Fibroblast of upper back skin (primary cell): ENCODE measurements at regions not wholly inside any gene's neighbourhood (a gene's known extent, or its start where the extent isn't known, plus 50 kb on each side); places are given as distances from the start of the nearest gene placed in this dataset.

Experiments used
- DNase-seq: peaks from one replicate; pipeline ENCODE4 v3.0.0-alpha.2; 2013

DNA sequence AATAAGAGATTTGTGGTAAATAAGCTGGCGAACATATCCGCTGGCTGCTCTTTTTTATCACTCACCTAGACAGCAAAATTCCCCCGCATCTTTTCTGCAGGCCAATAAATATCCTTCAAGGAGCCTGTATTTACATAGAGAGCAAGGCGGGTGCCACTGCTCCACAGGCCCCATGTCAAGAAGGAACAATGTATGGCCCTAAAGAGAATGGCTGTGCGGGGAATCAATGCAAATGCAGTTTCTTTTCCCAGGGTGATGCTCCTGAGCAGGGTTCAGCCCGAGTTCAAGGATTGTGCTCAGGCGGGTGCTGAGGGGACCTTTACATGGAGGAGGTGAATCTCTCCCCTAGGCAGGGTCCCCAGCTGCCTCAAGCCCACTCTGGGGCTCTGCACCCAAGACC is 494.2 kb upstream of the ZMIZ1 start:
- no peak for DNase-seq

DNA sequence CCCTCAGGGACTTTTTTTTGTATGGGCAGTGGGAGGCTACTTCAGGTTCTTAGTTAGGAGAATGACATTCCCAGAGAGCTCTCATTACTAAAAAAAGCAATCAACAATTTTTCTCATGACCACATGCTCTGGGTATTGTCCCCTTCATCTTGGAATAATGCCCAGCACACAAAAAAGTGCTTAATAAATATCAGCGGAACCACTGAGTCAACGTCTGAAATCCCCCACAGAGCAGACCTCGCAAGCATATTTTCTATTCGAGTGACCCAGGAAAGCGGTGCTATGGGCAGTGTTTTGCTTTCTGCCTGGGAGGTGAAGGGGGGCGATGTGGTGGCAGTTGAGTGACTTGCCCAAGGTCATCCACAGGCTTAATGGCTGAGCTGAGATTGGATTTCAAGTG is 493.4 kb upstream of the ZMIZ1 start:
- no peak for DNase-seq

- no peak for DNase-seq
Observed at GRCh38 chr10:78576276-78576675, 492.5 kb upstream of the ZMIZ1 start.

DNA sequence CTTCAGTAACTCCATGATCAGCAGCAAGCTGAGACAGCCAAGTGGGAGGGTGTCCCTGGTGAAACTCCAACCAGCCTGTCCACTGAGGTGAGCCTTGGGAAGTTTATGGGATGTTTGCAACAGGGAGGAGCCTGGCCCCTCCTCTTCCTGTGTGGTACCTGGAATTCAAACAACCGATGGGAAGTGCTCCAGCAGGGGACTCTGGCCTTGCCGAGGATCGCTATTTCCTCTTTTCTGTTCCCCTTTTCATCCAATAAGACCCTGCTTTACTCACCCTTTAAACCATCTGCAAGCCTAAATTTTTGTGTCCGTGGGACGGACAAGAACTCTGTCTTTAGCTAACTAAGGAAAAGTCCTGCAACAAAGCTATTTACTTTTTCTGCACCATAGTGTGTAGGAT is 491.1 kb upstream of the ZMIZ1 start:
- no peak for DNase-seq

DNA sequence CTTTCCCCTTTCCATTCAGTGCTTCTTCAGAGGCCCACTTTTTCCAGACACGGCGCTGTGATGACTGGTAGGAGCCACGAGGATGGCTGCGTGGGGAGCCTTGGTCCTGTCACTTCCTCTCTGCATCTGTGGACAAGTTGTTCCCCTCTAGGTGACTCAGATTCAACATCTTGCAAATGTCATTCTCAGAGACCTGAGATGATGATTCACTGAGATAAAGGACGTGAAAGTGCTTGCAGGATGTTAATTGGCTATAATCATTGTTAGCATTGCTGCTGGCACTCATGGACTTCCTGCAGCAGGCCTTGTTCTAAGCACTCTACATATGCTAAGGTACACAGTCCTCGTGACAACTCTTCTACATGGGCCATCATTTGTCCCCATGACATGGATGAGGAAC is 489.8 kb upstream of the ZMIZ1 start:
- no peak for DNase-seq

DNA sequence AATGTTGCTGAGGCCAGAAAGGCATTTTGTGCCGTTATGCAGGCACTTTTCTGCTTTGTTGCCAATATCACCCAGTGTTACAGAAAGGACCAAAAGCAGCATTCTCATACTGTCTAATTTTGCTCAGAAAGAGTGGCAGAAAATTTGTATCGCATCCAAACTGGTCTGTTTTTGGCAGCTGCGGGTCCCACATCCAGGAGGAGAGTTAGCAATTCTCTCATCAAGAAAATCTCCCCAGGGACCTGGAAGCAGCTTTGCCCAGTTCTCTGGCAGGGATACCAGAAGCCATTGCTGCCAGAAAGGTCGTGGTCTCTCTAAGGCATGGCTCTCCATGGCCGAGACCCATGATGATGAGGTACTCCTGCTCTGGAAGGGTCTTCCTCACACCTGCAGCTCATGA is 489.2 kb upstream of the ZMIZ1 start:
- no peak for DNase-seq

DNA sequence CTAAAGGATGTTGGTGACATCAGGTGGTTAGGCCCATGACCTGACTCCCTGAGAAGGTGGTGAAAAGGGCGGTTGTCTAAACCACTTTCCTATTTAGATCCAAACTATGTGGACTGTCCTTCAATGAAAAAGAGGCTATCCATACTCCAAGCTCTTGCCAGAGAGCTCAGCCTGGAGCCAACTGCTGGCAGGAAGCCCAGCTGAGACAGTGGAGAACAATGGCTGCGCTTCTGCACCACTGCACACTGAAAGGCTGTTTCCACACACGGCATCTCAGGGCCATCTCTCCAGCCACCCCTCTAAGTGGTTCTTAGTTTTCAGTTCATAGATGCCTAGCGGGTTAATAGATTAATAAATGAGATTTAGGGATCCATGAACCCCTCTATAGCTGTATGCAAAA is 488.8 kb upstream of the ZMIZ1 start:
- peak; percentile 24 for DNase-seq

DNA sequence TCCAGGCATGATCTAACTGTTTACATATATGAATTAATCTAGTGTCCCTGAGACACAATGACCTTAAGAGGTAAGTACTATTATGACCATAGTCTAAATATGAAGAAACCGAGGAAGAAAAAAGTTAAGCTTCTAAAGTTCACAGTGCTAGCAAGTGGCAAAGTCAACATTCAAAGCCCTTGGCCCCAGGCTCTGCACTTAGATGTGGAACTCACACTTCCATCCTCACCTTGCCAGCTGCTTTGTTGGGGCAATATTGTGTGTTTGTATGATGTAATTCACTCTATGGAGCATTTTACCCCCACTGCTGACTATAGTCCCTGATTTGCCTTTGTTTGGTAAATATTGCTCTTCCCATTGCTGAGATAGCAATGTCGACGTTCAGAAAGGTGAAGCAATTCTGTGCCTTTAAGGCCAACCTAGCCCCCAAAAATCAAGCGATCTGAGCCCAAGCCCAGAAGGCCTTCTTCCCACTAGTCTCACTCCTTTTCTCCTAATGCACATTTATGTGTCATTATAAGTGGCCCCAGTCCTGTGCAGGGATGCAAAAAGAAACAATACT is 487.6 kb upstream of the ZMIZ1 start:
- no peak for DNase-seq

DNA sequence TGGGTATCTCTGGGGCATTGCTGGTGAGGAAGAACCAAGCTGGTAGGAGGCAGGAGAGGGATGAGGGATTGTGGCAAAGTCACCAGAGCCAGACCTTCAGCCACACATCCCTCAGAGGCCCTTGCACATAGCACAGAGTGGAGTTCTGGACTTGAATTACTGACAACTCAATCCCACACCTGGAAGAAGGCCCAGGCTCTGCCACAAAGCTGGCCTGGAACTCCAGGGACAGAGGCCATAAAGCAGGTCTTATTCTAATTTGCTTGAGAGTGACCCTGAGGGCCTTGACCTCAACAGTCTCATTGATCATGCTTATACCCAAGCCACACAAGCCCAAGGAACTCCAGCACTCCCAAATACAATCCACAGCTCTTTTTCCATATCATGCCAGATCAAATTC is 486.2 kb upstream of the ZMIZ1 start:
- no peak for DNase-seq

DNA sequence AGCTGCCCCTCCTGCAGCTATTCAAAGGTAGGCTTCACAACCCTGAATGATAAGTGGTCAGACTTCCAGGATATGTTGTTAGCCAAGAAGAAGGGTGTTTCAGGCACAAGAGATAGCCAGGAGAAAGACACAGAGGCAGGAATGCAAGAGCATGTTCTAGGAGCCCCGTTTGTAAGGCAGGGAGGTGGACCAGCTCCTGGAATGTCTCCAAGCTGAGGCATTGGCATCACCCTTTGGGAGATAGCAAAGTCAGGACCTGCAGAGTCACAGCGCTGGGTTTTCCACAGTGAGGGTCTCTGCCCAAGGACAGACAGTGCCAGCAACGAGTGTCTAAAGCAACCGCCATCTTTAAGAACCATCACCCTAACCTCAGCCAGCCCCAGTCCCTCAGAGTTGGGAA is 484.5 kb upstream of the ZMIZ1 start:
- DNase-seq: no peak

GRCh38 chr10:78584681-78585080 is 484.1 kb upstream of the ZMIZ1 start:
- peak; percentile 8 for DNase-seq

DNA sequence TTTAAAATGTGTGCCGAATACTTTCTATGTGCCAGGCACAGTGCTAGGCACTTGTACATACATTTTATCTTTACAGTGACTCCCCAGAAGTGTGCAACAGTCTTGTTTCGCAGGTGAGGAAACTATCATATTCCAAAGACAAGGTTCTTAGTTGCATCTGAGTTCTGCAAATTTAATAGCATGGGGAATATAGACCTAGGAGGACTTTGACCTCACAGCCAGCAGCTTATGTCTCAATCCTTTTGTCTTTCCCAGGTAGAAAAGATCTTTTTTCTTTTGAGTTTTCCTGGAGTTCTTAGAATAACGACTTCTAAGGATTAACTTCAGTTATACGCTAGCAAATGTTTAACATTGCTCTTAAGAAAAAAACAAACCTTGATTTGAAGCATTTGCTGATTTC is 482.8 kb upstream of the ZMIZ1 start:
- DNase-seq: no peak

GRCh38 chr10:78588194-78588811 is 480.5 kb upstream of the ZMIZ1 start:
- DNase-seq: peak; percentile 89

- no peak for DNase-seq
Observed at GRCh38 chr10:78589687-78590086, 479.1 kb upstream of the ZMIZ1 start.

DNA sequence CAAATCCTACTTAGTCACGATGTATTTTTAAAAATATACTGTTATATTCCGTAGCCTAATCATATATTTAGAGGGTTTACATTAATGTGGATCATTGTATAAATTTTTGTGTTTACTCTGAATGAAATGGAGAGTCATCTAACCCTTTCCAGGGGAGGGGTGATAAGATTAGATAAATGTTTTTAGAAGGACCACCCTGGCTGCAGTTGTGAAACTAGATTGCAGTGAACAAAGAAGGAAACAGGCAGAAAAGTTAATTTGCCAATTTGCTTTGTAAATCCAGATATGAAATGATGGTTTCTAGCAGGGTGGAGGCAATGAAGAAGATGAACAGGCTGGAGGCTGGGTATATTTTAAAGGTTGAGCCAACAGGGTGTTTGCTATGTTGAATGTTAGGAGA is 477.7 kb upstream of the ZMIZ1 start:
- no peak for DNase-seq

DNA sequence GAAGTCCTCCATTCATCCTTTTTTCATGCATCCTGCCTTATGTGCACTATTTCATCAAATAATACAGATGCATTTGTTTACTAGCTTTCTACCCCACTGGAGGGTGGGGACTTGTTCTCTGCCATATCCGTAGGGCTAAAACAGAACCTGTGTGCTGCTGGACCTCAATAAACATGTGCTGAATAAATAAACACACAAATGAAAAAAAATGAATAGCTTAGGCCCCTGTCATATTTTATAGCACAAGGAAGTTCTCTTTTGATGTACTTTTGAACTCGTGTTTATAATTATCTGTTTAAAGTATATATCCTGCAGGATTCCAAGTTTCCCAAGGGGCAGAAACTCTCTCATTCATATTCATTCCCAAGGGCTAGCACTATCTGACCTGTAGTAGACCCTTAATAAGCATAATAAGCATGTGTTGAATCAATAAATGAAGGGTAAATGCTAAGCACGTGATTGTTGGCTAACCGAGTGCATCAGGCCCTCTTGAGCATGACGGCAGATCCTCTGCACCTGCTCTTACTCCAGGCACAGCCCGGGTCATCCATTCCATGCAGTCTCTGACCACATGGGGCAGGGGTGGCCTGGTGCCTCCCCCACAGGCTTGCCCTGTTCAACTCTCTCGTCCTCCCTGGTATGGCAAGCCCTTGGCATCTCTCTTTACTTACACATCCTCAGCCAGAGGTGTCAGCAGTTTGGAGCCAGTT is 474.1 kb upstream of the ZMIZ1 start:
- DNase-seq: no peak

DNA sequence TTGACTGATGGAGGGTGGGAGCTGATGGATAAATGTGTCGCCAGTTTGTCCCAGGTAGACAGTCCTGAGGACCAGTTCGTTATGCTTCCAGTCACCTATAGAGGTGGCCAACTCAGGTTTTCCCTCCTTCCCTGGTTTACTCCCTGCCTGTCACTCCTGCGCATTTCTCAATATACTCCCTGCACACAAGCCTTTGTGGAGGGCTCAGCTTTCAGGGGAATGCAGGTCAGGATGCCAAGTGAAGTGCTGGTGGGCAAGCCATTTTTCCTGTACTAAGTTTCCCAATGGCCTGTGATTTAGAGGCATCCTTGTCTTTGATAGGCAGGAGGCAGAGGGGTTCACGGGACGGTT is 473.5 kb upstream of the ZMIZ1 start:
- no peak for DNase-seq

- no peak for DNase-seq
Observed at GRCh38 chr10:78596556-78596955, 472.2 kb upstream of the ZMIZ1 start.

DNA sequence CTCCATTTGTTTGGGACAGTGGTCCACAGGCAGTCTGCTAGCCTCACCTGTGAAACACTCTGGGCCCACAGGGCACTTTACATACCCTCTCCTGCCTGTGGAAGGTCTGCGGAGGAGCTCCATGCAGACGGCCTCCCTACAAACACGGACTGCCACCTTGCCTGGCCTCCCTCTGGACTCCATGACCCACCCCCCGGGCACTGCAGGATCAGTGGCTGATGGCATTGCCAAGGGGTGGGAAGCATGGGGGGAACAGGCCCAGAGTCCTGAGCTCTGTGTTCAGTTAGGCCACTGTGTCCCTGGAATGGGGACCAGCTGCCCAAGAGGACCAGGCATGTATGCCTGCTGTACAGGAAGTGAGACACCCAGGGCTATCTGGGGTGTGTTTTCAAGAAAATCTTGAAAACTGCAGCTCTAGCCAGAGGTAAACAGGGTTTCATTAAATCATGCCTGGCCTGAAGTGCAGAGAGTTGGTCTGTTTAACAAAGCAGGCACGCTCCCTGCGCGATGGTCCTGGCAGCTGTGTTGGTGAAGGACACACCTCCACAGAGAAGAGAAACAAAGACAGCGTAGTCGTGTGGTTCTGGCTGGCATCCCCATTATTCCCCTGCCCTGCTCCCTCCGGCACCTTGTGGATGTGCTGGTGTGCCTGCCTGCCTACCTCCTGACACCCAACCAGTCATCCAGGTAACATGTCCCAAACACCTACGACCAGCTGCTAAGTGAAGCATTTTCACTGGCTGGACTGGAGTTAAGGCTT is 470.8 kb upstream of the ZMIZ1 start:
- DNase-seq: no peak

- DNase-seq: no peak
Observed at GRCh38 chr10:78599122-78599853, 469.5 kb upstream of the ZMIZ1 start.

GRCh38 chr10:78600121-78600665 is 468.6 kb upstream of the ZMIZ1 start:
- DNase-seq: no peak

DNA sequence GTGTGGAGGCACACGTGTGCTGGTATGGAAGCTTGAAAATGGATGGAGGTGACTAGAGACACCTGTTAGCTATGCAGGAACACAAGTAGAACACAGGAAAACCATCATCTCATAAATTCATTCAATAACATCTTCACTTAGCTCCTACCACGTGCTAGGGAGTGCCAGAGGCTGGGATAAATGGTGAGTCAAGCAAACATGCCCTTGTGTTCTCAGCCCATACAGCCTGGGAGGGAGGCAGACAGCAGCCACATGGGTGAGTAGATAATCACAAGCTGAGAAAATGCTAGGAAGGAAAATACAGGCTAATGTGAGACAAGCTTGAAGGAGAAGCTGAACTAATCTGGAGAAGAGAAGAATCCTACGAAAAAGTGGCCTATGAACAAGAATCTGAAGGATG is 468.0 kb upstream of the ZMIZ1 start:
- DNase-seq: peak; percentile 7
